GM21367 (cell line): ENCODE measurements at regions not wholly inside any gene's neighbourhood (a gene's known extent, or its start where the extent isn't known, plus 50 kb on each side); places are given as distances from the start of the nearest gene placed in this dataset.

Experiments
- ATAC-seq: cut with Tn5 transposase; IDR thresholded peaks from one replicate; pipeline ENCODE4 v1.9.1; 2021; ENCODE audit not compliant: unreplicated experiment

- ATAC-seq: no peak
Measured at GRCh38 chr2:185145316-185146121, 547.2 kb downstream of the ZNF804A start.

- no peak for ATAC-seq
Measured at GRCh38 chr2:185147361-185147760, 549.0 kb downstream of the ZNF804A start.

GRCh38 chr2:185152186-185152585 is 553.9 kb downstream of the ZNF804A start:
- ATAC-seq: no peak

GRCh38 chr2:185161701-185162100 is 563.4 kb downstream of the ZNF804A start:
- ATAC-seq: no peak

GRCh38 chr2:185174353-185174752 is 564.3 kb upstream of the FSIP2 start:
- no peak for ATAC-seq

GRCh38 chr2:185179743-185180142 is 558.9 kb upstream of the FSIP2 start:
- no peak for ATAC-seq

GRCh38 chr2:185181901-185182300 is 556.7 kb upstream of the FSIP2 start:
- ATAC-seq: no peak

GRCh38 chr2:185185044-185185443 is 553.6 kb upstream of the FSIP2 start:
- ATAC-seq: no peak

- no peak for ATAC-seq
Measured at GRCh38 chr2:185187421-185187820, 551.2 kb upstream of the FSIP2 start.

GRCh38 chr2:185188656-185189055 is 549.9 kb upstream of the FSIP2 start:
- ATAC-seq: no peak

GRCh38 chr2:185201063-185201462 is 537.5 kb upstream of the FSIP2 start:
- ATAC-seq: no peak

- no peak for ATAC-seq
Measured at GRCh38 chr2:185202381-185202780, 536.2 kb upstream of the FSIP2 start.

- no peak for ATAC-seq
Measured at GRCh38 chr2:185202945-185203528, 535.6 kb upstream of the FSIP2 start.

GRCh38 chr2:185208261-185208660 is 530.3 kb upstream of the FSIP2 start:
- ATAC-seq: no peak

- ATAC-seq: no peak
Measured at GRCh38 chr2:185215497-185215896, 523.1 kb upstream of the FSIP2 start.

- ATAC-seq: no peak
Measured at GRCh38 chr2:185219981-185220380, 518.6 kb upstream of the FSIP2 start.

GRCh38 chr2:185222311-185222710 is 516.3 kb upstream of the FSIP2 start:
- ATAC-seq: no peak

- no peak for ATAC-seq
Measured at GRCh38 chr2:185227391-185227790, 511.2 kb upstream of the FSIP2 start.

- ATAC-seq: no peak
Measured at GRCh38 chr2:185239491-185239890, 499.1 kb upstream of the FSIP2 start.

GRCh38 chr2:185240796-185241195 is 497.8 kb upstream of the FSIP2 start:
- no peak for ATAC-seq

GRCh38 chr2:185241556-185241955 is 497.0 kb upstream of the FSIP2 start:
- no peak for ATAC-seq

GRCh38 chr2:185242462-185242861 is 496.1 kb upstream of the FSIP2 start:
- ATAC-seq: no peak

- no peak for ATAC-seq
Measured at GRCh38 chr2:185245216-185245615, 493.4 kb upstream of the FSIP2 start.
